GM12878 (cell line): ENCODE measurements at regions not wholly inside any gene's neighbourhood (a gene's known extent, or its start where the extent isn't known, plus 50 kb on each side); places are given as distances from the start of the nearest gene placed in this dataset.

Experiments
- CHD2 ChIP-seq: IDR thresholded peaks from 2 replicates; pipeline ENCODE4 v1.6.1; 2011; ENCODE audit warnings: low read depth, low read length, improper control_type of control experiment, borderline replicate concordance
- CTCF ChIP-seq, 3 experiments: IDR thresholded peaks in 2 of 3; conservative IDR thresholded peaks in 1 of 3; 2 replicates each; pipeline ENCODE4 v1.5.1; 2011; ENCODE audit warnings: low read depth in 3 of 3, low read length in 3 of 3, mild to moderate bottlenecking in 3 of 3, control low read depth in 2 of 3, moderate library complexity in 2 of 3, inconsistent platforms in 1 of 3, mixed read lengths in 1 of 3; ENCODE audit not compliant: control insufficient read depth in 2 of 3, insufficient read depth in 1 of 3; ENCODE audit errors: extremely low read depth in 1 of 3
- EZH2 ChIP-seq: IDR thresholded peaks from 2 replicates; pipeline ENCODE4 v1.6.1; 2012; ENCODE audit warnings: low read depth, mild to moderate bottlenecking, control low read depth, inconsistent platforms, low read length, borderline replicate concordance; ENCODE audit not compliant: control insufficient read depth
- HSF1 ChIP-seq: fragments of 150-350 bp; IDR thresholded peaks from 2 replicates; pipeline ENCODE4 v1.6.1; 2014; ENCODE audit warnings: mild to moderate bottlenecking, low read depth, low read length
- IKZF1 ChIP-seq: fragments of 450-650 bp; conservative IDR thresholded peaks from 2 replicates; pipeline ENCODE4 v1.6.1; 2017; ENCODE audit warnings: antibody characterized with exemption, mild to moderate bottlenecking
- MTA3 ChIP-seq: IDR thresholded peaks from 2 replicates; pipeline ENCODE4 v1.6.1; 2012; ENCODE audit warnings: low read length, inconsistent platforms, borderline replicate concordance
- POLR2A ChIP-seq: IDR thresholded peaks from 2 replicates; pipeline ENCODE4 v1.6.1; 2011; ENCODE audit warnings: low read depth, mild to moderate bottlenecking, low read length

- TF ChIP-seq CTCF (IDR thresholded peaks at IDR 0.05 in 2 of 3, conservative IDR thresholded peaks at IDR 0.05 in 1 of 3; ENCODE audit: control insufficient read depth in 2 of 3, extremely low read depth in 1 of 3, insufficient read depth in 1 of 3, low read depth in 3 of 3, low read length in 3 of 3) (no peak), EZH2 (no peak), CHD2 (no peak), MTA3 (no peak), IKZF1 (no peak), POLR2A (no peak), HSF1 (no peak)
Observed at GRCh38 chr6:9985481-9985880, 429.4 kb downstream of the TFAP2A start.
